GM18873 (cell line): ENCODE measurements at regions not wholly inside any gene's neighbourhood (a gene's known extent, or its start where the extent isn't known, plus 50 kb on each side); places are given as distances from the start of the nearest gene placed in this dataset.

ENCODE experiments used
- ATAC-seq: cut with Tn5 transposase; IDR thresholded peaks from one replicate; pipeline ENCODE4 v1.9.1; 2021; ENCODE audit warnings: mild to moderate bottlenecking, moderate library complexity, moderate number of reproducible peaks; ENCODE audit not compliant: unreplicated experiment, low FRiP score

DNA sequence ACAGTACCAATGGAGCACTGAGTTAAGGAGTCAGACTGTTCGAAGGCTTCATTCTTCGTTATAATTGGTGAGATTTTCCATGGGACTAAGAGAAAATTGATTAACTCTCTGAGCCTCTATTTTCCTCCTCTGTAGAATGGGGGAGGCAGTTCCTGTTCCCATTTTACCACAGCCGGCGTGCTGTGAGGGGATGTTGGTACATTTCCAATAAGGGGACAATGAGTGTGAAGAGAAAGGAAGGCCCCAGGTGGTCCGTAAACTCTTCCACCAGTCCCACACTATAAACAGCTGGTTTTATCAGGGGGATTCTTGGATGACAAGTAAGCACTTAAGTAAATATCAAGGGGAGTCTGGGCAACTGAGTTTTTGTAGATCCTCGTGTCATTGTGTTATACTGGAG, 109.9 kb downstream of the DAD1 start:
- no peak for ATAC-seq

DNA sequence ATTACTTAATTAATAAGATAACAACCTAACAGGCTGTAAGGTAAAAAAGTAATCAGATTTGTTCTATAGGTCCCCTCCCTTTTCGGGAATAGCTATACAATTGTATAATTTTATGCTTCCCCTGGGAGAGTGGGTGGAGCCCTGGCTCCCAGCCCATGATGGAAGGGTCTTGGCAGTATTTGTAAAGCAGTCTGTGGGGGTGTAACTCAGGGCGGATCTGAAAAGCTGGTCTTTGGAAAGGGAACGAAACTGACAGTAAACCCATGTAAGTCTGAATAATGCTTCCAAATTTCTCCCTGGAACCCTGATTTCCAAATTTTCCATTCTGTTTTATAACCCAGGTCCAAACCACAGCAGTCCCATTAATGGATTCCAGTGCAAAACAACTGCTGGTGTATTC, 110.4 kb downstream of the DAD1 start:
- no peak for ATAC-seq

DNA sequence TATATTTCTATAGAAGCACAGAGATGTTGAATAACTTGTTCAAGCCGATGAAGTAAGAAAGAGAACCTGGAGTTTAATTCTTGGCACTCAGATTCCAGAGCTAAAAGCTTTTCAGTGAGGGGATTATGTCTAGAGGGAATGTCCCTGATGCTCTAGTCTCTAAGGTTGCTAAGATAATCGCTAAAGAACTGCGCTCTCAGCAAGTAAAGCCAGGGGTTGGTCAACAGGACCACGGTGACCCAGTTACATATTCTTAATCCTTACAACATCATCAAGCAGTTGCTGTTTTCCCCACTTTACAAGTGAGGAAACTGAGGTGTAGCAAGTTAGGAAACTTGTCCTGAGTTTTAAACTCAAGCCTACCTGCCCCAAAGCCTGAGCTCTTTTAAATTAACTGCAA, 110.8 kb downstream of the DAD1 start:
- ATAC-seq, result no peak

DNA sequence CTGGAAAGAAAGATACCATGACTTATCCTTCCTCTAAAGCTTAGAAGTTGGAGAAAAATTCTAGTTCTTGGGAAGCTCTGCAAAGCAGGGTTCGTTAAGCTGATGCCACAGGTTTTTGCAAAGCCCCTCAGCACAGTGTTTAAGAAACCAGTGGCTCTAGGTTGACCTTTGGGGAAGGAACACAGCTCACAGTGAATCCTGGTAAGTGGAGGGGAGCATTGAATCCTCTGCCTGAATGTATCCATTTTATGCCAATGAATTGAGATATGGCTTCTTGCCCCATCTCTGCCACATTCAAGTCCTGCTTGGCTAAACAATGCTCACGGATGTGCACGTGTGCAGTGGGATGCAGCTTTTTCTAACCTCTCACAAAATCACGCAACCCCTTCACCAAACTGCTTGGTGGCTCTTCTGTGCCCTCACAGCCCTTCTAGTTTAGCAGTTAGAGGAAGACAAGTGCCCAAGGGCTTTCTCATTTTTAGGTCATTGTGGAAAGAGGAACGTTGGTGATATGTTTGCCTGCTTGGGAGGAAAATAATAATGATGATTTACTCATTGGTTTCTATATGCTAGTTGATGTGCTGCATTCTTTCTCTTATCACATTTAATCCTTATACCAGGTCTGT, 111.3 kb downstream of the DAD1 start:
- no peak for ATAC-seq

DNA sequence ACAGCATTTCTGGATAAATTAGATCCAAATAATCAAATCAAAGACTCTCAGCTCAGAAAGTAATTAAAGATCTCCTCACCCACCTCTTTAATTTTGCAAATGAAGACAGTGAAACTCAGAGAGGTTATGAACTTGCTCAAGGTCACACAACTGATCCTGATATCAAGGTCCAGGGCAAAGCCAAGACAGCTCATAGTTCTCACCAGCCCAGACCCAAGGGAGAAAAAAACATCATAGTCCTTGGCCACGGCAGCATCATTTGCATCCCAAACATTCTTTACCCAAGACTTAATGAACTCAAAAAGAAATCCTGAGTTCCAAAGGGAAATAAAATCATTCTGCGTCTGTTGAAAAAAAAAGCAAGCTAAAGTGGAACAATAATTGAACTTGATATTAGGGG, 112.1 kb downstream of the DAD1 start:
- no peak for ATAC-seq

DNA sequence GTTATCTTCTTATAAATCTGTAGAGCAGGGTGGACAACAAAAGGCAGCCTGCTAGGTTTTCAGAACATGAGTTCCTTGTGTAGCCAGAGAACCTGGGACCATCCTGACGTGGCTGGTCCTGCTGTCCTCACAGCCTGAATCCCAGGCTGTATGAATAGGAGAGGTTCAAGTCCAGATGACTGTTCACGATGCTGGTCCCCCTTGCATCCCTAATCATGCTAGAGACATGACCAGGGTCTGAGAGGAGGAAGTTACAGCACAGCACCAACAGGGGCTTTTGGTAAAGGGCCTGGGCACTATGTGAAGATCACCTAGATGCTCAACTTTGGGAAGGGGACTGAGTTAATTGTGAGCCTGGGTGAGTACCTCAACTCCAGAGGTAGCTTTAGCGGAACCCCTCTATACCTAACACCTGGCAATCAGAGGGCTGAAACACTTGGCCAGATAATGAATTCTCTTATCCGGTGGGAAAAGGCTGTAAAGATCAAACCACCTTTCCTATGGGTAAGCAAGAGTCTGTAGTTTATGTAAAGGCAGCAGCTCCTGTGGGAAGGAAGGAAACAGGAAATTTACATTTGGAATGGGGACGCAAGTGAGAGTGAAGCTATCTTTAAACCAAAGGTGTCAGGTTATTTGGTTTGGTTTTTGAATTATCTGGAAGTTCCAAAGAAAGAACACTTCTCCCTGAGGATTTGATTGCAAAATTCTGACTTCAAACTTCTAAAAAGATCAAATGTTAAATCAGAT, 112.8 kb downstream of the DAD1 start:
- no peak for ATAC-seq

DNA sequence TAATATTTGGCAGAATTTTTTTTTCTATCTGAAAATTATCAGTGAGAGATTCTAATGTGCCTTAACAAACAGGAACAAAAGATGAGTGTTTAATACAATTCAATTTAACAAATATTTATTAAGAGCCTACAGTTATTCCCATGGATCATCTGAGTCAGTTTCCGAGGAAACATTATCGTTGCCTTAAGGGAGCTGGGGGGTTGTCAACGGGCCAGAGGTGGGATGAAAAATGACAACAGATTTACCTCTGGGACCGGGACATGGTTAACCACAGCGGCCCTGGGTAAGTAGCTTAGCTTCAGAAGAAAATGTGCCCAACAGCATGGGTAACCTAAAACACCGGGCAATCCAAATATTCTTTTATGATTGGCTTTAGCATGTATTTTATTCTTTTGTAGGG, 113.6 kb downstream of the DAD1 start:
- ATAC-seq, result no peak

DNA sequence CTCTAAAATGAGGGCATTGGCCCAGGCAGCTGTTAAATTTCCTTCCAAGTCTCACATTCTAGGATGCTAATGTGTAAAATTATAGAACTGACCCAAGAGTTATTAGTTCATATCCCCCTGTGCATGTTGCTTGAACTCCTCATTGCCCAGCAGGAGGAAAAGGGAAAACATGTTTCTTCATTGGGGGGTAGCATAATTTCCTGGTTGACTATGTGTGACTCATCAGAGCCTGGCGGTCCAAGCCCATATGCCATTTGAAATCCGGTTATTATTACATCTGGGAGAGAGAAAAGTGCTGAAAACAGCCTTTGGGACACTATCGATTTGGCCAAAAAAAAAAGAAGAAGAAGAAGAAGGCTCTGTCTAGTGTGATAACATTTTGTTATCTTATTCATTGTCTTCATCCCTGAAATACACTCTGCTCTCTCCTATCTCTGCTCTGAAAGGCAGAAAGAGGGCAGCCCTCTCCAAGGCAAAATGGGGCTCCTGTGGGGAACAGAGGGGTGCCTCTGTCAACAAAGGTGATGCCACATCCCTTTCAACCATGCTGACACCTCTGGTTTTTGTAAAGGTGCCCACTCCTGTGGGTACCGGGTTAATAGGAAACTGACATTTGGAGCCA, 114.2 kb downstream of the DAD1 start:
- no peak for ATAC-seq

DNA sequence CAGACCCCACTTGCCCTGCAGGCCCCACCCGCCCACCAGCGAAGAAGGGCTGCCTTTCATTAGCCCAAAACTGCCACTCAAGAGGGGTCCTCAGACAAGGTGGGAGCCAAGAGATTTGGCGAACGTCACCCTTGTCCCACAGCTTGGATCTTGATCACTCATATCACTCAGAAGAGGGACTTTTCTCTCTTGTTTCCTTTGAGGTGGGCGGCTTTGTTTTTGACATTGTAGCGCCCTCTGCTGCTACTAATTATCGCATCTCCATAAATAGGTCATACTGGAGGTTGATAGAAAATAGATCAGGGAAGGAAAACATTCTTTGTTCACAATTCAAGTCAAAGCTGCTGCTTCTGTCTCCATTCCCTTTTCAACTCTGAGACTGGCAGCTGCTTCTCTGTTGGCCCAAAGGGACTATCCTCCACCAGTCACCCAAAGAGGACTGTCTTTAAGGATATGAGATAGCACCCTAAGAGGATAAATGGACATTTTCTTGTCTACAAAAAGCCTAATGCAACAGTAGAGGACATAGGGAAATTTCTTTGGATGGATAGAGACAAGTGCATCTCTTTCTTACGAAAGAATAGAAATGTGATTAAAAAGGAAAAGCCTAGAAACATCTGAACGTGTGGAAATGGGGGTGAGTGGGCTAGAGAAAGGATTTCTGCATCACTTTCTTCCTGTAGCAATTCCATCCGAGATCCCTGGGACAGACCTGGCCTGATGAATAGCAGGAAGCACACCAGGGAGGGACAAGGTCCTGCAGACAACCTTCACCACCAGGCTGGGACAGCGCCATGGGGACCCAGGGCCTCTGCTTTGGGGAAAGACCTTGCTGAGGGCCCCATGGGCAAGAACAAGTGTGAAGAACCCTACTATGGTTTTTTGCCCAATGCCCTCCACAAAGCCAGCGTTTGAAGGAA, 115.8 kb downstream of the DAD1 start:
- peak; percentile 49 for ATAC-seq

DNA sequence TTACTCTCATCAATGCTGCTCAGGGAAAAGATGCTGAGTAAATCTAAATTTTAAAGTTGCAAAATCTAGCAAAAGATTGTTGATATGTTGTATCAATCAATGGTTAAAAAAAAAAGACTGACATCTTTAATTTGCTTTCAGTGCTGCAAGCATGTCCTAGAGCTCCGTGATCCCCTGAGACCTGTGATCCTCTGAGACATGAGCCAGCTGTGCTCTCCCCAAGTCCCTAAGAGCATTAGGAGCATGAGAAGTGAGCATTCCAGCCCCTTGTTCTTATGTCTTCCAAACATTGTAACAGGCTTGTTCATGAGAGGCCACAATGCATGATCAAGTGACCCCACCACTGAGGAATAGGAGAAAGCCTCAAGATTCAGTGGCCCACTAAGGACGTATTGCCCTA, 116.6 kb downstream of the DAD1 start:
- ATAC-seq, result no peak

DNA sequence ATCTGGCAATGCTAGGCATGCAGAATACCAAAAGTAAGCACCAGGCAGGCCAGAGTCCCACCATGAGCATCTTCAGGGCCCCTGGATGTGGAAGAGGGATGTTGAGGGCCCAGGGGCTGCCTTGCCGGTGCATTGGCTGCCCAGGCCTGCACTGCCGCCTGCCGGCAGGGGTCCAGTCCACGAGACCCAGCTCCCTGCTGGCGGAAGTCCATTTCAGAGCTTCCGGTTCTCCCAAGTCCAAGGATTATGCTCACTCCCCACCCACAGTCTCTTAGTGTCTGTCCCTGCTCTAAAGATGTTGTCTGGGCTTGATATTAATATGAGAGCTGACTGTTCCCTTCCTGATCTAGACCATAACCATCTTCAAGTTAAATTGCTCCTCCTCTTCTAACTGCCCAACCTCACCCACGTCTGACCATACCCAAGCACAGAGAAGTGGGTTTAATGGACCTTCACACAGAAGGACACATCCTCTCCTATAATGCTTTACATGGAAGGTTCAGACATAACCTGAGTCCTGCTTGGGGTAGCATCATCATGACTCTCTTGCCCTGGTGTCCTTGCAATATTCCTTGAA, 117.4 kb downstream of the DAD1 start:
- ATAC-seq, result no peak

DNA sequence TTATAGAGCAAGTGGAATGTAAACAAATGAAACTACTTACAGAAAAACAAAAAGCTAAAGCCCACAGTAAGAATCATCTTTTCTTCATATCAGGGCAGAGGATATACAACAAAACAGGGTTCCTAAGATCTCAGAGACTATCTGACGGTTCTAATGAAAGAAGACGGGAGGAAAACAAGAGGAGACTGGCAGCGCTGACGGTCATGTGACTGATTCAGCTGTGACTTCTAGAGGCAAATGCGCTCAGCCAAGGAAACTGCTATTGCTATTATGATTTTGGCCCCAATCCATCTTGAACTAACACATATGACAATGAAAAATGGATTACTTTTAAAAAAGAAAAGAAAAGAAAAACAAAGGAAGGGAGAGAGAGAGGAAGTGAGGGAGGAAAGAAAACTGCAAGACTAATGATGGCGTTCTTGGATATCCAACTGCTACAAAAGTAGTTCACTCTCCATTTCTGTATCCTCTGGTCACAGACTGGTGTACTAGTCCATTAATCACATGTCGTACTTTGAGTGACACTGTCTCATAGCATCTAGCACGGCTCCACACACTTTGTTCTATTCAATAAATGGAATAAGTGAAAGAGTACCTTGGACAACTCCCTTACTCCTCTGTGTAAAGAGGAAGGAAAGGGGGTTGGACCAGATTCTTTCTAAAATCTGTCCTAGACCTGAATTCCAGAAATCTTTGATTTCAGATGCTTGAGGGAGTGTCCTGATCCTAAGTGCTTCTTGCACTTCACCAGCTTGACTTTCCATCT, 119.3 kb downstream of the DAD1 start:
- no peak for ATAC-seq

DNA sequence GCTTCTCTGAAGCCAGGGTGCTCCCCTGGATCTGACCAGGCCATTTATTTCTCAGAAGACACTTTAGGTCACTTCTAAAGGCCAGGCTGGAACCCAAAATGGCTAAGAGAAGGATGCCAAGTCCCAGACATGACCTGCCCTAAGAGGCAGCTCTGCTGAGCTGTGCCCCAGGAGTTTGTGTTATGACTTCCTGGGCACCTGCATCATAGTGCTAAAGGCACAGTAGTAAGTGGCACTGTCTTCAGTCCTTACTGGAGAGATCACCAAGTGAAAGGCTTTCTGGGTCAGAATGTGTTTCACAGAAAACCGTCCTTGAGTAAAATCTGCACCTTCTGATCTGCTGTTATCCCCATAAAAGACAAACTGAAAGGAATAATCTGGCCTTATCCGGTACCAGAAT, 120.2 kb downstream of the DAD1 start:
- no peak for ATAC-seq

DNA sequence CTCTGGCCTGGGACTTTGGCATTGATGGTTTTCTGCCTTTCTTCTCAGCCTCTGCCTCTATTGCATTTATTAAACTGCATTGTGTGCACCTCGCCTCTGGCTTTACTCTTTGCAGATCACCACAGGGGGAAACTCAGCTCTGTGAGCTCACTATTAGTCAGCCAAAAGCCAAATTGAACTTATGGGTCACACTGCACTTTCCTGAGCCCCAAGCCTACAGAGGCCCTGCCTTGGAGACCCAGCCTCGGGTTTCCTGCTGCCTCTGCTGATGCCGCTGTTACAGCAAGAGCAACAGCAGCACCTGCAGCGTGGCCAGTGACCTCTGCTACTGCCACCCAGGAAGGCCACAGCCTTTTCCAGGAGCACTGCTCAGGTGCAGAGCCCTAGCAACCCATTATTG, 122.5 kb downstream of the DAD1 start:
- peak; percentile 36 for ATAC-seq

DNA sequence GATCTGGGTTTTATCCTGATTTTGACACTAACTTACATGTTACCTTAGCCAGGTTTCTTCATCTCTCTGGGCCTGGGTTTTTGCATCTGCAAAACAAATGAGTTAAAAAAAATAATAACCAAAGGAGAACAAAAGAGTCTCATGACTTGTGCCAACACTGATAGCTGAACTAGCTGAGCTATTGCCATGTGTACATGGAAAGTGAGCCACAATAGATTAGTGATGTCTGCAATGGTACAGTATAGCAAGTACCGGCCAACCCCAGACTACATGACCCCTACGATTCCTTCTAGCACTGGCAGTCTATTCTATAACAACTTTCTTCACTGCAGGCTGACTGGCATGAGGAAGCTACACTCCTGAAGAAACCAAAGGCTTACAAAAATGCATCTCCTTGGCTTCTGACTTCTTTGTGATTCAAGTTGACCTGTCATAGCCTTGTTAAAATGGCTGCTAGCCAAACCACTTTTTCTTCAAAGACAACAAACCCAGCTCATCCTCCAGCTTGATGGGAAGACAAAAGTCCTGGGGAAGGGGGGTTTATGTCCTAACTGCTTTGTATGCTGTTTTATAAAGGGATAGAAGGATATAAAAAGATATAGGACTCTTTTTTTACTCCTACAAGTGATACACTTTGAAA, 123.7 kb downstream of the DAD1 start:
- ATAC-seq, result no peak

DNA sequence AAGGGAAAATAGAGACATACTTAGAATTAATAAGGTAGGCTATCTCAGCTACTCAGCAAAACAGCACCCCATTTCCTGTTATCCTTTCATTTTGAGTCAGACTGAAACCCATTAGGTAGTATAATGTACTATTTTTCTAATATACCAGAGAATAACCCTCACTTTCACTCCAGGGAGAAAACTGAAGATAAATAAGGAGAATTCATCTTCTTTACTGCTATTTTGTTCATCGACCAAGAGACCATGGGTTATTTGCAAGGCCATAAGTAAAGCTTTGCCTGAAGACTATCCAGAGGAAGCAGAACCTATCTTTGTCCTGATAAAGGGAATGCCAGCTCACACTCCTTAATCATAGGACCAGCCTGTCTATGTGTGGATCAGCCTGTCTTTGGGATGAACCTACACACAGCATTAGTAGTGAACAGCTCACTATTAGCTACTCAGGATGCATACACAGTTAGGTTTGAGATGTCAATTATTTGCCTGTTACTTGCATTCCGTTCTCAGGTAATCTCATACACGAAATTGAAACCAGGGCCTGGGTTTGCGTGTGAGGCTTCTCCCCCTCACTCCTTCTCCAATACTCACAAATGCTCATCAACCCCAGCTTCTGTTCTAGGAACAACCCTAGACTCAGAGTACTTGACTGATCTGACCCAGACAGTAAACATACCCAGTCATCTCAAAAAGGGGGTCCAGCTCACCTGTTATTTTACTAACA, 124.4 kb downstream of the DAD1 start:
- ATAC-seq, result peak; percentile 69

DNA sequence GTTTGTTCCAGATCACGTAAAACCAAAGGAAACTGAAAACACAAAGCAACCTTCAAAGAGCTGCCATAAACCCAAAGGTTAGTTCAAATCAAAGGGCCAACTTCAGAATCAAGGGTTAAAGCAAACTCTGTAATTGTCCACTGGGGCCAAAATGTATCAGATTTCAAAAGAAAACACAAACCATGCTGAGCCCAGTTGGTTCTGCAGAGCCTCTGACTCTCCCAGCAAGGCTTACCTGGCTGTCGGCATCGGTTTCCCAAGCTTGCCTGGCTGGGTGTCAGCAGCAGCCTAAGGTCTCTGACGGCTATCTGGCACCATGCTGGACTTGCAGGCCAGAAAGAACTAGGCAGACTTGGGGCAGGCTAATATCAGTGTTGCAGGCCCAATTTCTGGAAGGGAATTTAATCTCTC, 125.3 kb downstream of the DAD1 start:
- ATAC-seq, result no peak

DNA sequence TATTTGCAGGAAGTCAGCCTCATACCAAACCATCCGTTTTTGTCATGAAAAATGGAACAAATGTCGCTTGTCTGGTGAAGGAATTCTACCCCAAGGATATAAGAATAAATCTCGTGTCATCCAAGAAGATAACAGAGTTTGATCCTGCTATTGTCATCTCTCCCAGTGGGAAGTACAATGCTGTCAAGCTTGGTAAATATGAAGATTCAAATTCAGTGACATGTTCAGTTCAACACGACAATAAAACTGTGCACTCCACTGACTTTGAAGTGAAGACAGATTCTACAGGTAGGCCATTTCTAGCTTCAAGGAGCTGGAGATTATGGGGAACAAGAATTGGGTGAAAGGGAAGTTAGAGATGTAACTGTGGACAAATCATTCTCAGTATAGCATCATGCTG, 126.1 kb downstream of the DAD1 start:
- no peak for ATAC-seq
